ENCODE measurements at regions not wholly inside any gene's neighbourhood (a gene's known extent, or its start where the extent isn't known, plus 50 kb on each side); places are given as distances from the start of the nearest gene placed in this dataset.

GRCh38 chr9:90741036-90741435 is 60.6 kb upstream of the SYK start:
- Histone ChIP-seq H3K4me1 (peaks cover 3% of the 10 kb centered on the region; the same call in 1 of the 2 replicates), H3K9me3 (replicated peaks) (no peaks in the 10 kb centered on the region; the same call in 1 of the 2 replicates), H3K27ac (no peak overlapping the region), H3K36me3 (no peaks in the 10 kb centered on the region), H3K27me3 (no peaks in the 10 kb centered on the region), H3K4me3 (no peak overlapping the region)
- DNase-seq, result no peak

GRCh38 chr9:90737742-90738141 is 63.9 kb upstream of the SYK start:
- Histone ChIP-seq H3K4me1 (peaks cover 7% of the 10 kb centered on the region; the same call in 1 of the 2 replicates), H3K27ac (no peak overlapping the region), H3K27me3 (no peaks in the 10 kb centered on the region), H3K9me3 (replicated peaks) (no peaks in the 10 kb centered on the region; the same call in 1 of the 2 replicates), H3K36me3 (no peaks in the 10 kb centered on the region), H3K4me3 (no peak overlapping the region)
- DNase-seq, result no peak

GRCh38 chr9:90735952-90736351 is 65.7 kb upstream of the SYK start:
- no peak overlapping the region for H3K4me3 ChIP-seq
- no peaks in the 10 kb centered on the region for H3K36me3 ChIP-seq
- H3K27ac ChIP-seq, result no peak overlapping the region
- peak in 1 of 2 experiments; percentile 38 for DNase-seq
- H3K4me1 ChIP-seq, result peaks cover 7% of the 10 kb centered on the region; the same call in 1 of the 2 replicates
- no peaks in the 10 kb centered on the region for H3K27me3 ChIP-seq
- no peaks in the 10 kb centered on the region; the same call in 1 of the 2 replicates for H3K9me3 ChIP-seq (replicated peaks)

DNA sequence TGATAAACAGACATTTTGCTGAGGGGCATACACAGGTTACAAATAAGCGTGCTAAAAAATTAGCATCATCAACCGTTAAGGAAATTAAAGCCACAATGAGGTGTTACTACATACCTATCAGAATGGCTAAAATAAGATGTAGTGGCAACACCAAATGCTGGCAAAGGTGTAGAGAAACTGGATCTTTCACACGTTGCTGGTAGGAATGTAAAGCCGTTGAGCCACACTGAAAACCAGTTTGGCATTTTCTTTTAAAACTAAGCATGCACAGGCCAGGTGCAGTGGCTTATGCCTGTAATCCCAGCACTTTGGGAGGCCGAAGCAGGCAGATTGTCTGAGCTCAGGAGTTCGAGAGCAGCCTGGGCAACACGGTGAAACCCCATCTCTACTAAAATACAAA is 67.0 kb upstream of the SYK start:
- DNase-seq, result no peak
- Histone ChIP-seq H3K36me3 (no peaks in the 10 kb centered on the region), H3K27me3 (no peaks in the 10 kb centered on the region), H3K4me3 (no peak overlapping the region), H3K27ac (no peak overlapping the region), H3K4me1 (peaks cover 7% of the 10 kb centered on the region; the same call in 1 of the 2 replicates), H3K9me3 (replicated peaks) (no peaks in the 10 kb centered on the region; the same call in 1 of the 2 replicates)

GRCh38 chr9:90729351-90729750 is 72.3 kb upstream of the SYK start:
- Histone ChIP-seq H3K36me3 (no peaks in the 10 kb centered on the region), H3K4me3 (no peak overlapping the region), H3K4me1 (no peaks in the 10 kb centered on the region), H3K9me3 (replicated peaks) (no peaks in the 10 kb centered on the region), H3K27ac (no peak overlapping the region), H3K27me3 (no peaks in the 10 kb centered on the region)
- no peak for DNase-seq

GRCh38 chr9:90727488-90727887 is 74.1 kb upstream of the SYK start:
- H3K4me1 ChIP-seq, result no peaks in the 10 kb centered on the region
- no peaks in the 10 kb centered on the region for H3K36me3 ChIP-seq
- no peak overlapping the region for H3K4me3 ChIP-seq
- no peaks in the 10 kb centered on the region for H3K27me3 ChIP-seq
- H3K27ac ChIP-seq, result no peak overlapping the region
- no peak for DNase-seq
- no peaks in the 10 kb centered on the region for H3K9me3 ChIP-seq (replicated peaks)

GRCh38 chr9:90726215-90726614 is 75.4 kb upstream of the SYK start:
- Histone ChIP-seq H3K9me3 (replicated peaks) (no peaks in the 10 kb centered on the region), H3K27me3 (no peaks in the 10 kb centered on the region), H3K36me3 (no peaks in the 10 kb centered on the region), H3K27ac (no peak overlapping the region), H3K4me3 (no peak overlapping the region), H3K4me1 (no peaks in the 10 kb centered on the region)
- DNase-seq, result no peak

GRCh38 chr9:90724880-90725279 is 76.7 kb upstream of the SYK start:
- no peak overlapping the region for H3K4me3 ChIP-seq
- DNase-seq, result no peak
- no peaks in the 10 kb centered on the region for H3K9me3 ChIP-seq (replicated peaks)
- no peaks in the 10 kb centered on the region for H3K4me1 ChIP-seq
- no peaks in the 10 kb centered on the region for H3K27me3 ChIP-seq
- no peaks in the 10 kb centered on the region for H3K36me3 ChIP-seq
- no peak overlapping the region for H3K27ac ChIP-seq

DNA sequence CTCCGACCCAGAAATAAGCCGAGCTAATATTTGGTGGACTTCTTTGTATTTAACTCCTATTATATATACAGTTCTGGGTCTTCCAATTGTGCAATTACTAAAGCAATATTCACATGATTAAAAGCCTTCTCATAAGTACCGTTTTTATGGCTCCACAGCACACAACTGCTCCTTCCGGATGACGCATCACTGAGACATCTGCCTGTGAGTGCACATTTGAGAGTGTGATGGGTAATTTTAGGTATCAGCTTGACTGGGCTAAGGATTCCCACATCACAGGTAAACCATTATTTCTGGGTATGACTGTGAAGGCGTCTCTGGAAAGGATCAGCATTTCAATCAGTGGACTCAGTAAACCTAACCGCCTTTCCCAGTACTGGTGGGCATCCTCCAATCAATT is 77.5 kb upstream of the SYK start:
- Histone ChIP-seq H3K27ac (no peak overlapping the region), H3K9me3 (replicated peaks) (no peaks in the 10 kb centered on the region), H3K36me3 (no peaks in the 10 kb centered on the region), H3K4me1 (no peaks in the 10 kb centered on the region), H3K4me3 (no peak overlapping the region), H3K27me3 (no peaks in the 10 kb centered on the region)
- no peak for DNase-seq

DNA sequence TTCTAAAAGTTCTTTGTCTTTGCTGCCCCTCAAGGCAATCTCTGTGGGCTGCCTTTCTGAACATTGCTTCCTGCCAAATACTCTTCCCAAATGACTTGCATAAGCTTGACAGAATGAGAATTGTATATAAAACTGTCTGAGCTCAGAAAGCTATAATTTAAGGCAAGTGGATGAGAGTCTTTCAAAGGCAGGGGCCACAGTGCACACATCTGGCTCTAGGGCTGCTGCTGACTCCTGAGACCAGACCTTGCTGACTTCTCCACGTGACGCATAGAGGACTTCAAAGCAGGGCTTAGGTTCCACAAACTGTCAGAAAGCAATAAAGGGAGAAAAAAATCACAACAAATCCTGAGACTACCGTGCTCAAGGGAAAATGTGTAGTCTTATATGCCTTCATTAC is 79.4 kb upstream of the DIRAS2 start:
- Histone ChIP-seq H3K4me1 (no peaks in the 10 kb centered on the region), H3K36me3 (no peaks in the 10 kb centered on the region), H3K4me3 (no peak overlapping the region), H3K27ac (no peak overlapping the region), H3K9me3 (replicated peaks) (no peaks in the 10 kb centered on the region), H3K27me3 (no peaks in the 10 kb centered on the region)
- DNase-seq, result no peak

- Histone ChIP-seq H3K27ac (no peak overlapping the region), H3K4me1 (no peaks in the 10 kb centered on the region), H3K4me3 (no peak overlapping the region), H3K9me3 (replicated peaks) (no peaks in the 10 kb centered on the region), H3K36me3 (no peaks in the 10 kb centered on the region), H3K27me3 (no peaks in the 10 kb centered on the region)
- no peak for DNase-seq
Measured at GRCh38 chr9:90720621-90721265, 78.1 kb upstream of the DIRAS2 start.

DNA sequence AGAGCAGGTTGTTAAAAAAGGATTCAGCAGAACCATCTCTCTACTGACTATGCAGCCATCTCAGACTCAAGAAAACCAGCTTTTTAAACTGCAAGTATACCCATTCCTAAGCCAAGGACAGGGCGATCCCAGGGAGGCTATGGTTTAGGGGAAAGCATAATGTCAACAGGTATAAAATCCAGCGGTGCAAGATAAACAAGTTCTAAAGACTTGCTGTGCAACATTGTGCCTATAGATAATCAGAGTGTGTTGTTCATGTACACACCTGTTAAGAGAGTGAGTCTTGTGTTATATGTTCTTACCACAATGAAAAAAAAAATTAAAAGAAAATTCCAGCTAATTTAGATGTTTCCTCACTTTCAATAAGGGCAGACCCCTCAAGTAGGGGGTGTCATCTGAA is 63.6 kb upstream of the DIRAS2 start:
- Histone ChIP-seq H3K27ac (no peak overlapping the region), H3K4me1 (no peaks in the 10 kb centered on the region), H3K9me3 (replicated peaks) (no peaks in the 10 kb centered on the region), H3K27me3 (0 out of 2 replicates have a peak, but pooled peaks cover 4% of the 10 kb centered on the region), H3K36me3 (no peaks in the 10 kb centered on the region), H3K4me3 (no peak overlapping the region)
- DNase-seq, result no peak

- Histone ChIP-seq H3K27me3 (0 out of 2 replicates have a peak, but pooled peaks cover 7% of the 10 kb centered on the region), H3K36me3 (no peaks in the 10 kb centered on the region), H3K4me3 (no peak overlapping the region), H3K4me1 (no peaks in the 10 kb centered on the region), H3K27ac (no peak overlapping the region), H3K9me3 (replicated peaks) (no peaks in the 10 kb centered on the region)
- no peak for DNase-seq
Measured at GRCh38 chr9:90702441-90702955, 59.9 kb upstream of the DIRAS2 start.

GRCh38 chr9:90698871-90699440 is 56.3 kb upstream of the DIRAS2 start:
- H3K27ac ChIP-seq, result no peak overlapping the region
- no peak overlapping the region for H3K4me3 ChIP-seq
- H3K27me3 ChIP-seq, result 0 out of 2 replicates have a peak, but pooled peaks cover 7% of the 10 kb centered on the region
- no peaks in the 10 kb centered on the region for H3K36me3 ChIP-seq
- no peaks in the 10 kb centered on the region for H3K9me3 ChIP-seq (replicated peaks)
- DNase-seq, result no peak
- H3K4me1 ChIP-seq, result no peaks in the 10 kb centered on the region

DNA sequence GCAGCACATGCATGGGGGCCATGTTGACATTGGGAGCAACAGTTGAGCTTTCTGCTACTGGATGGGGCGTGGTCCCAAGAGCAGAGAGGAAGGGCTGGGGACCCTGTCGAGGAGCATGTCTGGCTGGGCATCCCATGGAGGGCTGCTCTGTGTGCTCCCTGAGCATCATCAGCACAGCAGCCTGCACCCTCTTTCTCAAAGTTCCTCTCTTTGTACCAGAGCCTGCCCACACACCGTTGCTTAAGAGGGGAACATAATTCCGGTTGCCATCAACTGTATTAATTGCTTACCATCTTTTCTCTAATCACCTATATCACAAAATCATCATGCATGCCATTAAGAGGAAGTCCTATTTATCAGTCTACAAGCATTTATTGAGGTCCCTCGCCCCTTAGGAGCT is 55.2 kb upstream of the DIRAS2 start:
- no peak for DNase-seq
- Histone ChIP-seq H3K27me3 (0 out of 2 replicates have a peak, but pooled peaks cover 7% of the 10 kb centered on the region), H3K27ac (no peak overlapping the region)

More for the DNA sequence above, 55.2 kb upstream of the DIRAS2 start:
- H3K4me1 ChIP-seq, result no peaks in the 10 kb centered on the region
- no peaks in the 10 kb centered on the region for H3K36me3 ChIP-seq
- no peak overlapping the region for H3K4me3 ChIP-seq
- 0 out of 2 replicates have a peak, but pooled peaks cover 2% of the 10 kb centered on the region for H3K9me3 ChIP-seq (replicated peaks)

All from SJCRH30 (cell line).